ENCODE measurements at regions not wholly inside any gene's neighbourhood (a gene's known extent, or its start where the extent isn't known, plus 50 kb on each side); places are given as distances from the start of the nearest gene placed in this dataset.

DNA sequence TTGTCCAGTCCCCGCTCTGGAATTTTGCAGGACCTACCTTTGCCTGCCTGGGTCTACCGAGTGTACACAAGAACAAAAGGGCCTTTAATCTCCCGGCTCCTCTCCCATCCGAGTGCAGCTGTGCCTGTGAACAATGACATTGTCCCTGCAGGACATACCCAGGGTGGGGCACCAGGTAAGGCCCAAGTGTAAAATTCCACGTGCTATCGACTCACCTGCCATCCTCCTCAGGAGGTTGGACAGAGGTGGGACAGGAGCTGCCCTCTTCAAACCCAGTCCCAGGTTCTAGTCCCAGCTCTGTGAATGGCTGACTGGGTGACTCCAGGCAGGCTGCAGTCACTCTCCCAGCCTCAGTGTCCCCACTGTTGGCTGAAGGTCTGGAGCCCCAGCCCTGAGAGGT is 159.6 kb upstream of the ALDH1B1 start:
- DNase-seq = no peak
- H3K27me3 ChIP-seq = no peaks in the 10 kb centered on the region
- no peak for ATAC-seq
- intact Hi-C loops (cut with DNase I) = no loop called here
- TF ChIP-seq, protein P1, sequence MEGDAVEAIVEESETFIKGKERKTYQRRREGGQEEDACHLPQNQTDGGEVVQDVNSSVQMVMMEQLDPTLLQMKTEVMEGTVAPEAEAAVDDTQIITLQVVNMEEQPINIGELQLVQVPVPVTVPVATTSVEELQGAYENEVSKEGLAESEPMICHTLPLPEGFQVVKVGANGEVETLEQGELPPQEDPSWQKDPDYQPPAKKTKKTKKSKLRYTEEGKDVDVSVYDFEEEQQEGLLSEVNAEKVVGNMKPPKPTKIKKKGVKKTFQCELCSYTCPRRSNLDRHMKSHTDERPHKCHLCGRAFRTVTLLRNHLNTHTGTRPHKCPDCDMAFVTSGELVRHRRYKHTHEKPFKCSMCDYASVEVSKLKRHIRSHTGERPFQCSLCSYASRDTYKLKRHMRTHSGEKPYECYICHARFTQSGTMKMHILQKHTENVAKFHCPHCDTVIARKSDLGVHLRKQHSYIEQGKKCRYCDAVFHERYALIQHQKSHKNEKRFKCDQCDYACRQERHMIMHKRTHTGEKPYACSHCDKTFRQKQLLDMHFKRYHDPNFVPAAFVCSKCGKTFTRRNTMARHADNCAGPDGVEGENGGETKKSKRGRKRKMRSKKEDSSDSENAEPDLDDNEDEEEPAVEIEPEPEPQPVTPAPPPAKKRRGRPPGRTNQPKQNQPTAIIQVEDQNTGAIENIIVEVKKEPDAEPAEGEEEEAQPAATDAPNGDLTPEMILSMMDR (IDR thresholded peaks at IDR 0.05) = no peak
- TF ChIP-seq POLR2A (IDR thresholded peaks at IDR 0.05) = no peak
- H3K36me3 ChIP-seq = no peaks in the 10 kb centered on the region
- H3K27ac ChIP-seq = no peak overlapping the region
- H3K4me1 ChIP-seq = no peaks in the 10 kb centered on the region
- 82% methylated on average over 6 of the region's 6 CpGs for WGBS (ENCODE audit: insufficient coverage, low coverage, low lambda C conversion rate, missing lambda C conversion rate)
- no peaks in the 10 kb centered on the region for H3K9me3 ChIP-seq
- H3K4me3 ChIP-seq = no peak overlapping the region

DNA sequence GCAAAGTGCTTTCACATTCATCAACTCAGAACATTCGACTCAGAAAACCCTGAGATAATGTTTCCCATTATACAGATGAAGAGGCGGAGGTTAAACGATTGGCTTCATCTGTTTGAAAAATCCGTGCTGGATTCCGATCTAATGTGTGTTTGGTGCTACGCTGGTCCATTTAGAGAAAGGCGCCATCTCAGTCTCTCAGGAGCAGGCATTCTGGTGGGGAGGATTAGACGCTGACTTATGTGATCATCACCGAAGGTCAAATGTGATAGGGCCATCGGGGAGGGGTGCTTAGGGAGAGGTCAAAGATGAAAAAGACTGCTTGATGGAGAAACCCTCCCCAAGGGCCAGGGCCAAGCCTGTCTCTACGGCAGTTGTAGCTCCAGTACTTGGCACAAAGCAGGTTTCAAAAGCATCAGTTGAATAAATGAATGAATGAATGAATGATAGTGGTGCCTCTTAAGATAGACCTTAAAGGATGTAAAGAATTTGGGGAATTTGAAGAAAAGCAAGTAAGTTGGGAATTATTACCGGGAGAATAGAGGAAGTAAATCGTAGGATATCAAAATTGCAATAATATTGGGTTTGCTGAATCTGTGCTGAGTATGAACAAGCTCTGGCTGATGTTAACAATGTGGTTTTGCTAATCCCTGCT is 160.6 kb upstream of the SHB start:
- Histone ChIP-seq H3K9me3 (no peaks in the 10 kb centered on the region), H3K27me3 (no peaks in the 10 kb centered on the region), H3K36me3 (no peaks in the 10 kb centered on the region), H3K4me1 (no peaks in the 10 kb centered on the region), H3K4me3 (no peak overlapping the region), H3K27ac (no peak overlapping the region)
- WGBS (ENCODE audit: insufficient coverage, low coverage, low lambda C conversion rate, missing lambda C conversion rate) = 72% methylated on average over 12 of the region's 13 CpGs
- intact Hi-C loops (cut with DNase I) = no loop called here
- DNase-seq (no peak), ATAC-seq (no peak)
- TF ChIP-seq, protein P1 (IDR thresholded peaks at IDR 0.05) = no peak
- TF ChIP-seq POLR2A (IDR thresholded peaks at IDR 0.05) = no peak

DNA sequence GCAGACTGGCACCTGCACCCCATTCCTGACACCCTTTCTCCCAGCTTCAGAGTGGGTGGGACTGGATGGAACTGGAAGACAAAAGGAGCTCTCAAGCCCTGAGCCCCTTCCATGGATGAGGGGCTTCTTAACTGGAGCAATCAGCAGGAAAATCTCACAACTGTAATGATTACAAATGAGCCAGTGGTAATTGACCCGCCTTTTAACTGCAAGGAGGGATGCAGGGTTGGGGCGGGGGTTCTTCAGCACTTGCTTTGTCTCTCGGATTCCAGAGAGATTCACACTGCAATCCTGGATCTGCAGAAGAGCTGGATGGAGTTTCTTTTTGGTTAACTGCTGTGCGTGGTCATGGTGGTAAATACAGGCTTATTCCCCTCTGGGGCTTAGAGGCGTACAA is 160.1 kb upstream of the SHB start:
- Histone ChIP-seq H3K27ac (no peak overlapping the region), H3K36me3 (no peaks in the 10 kb centered on the region), H3K9me3 (no peaks in the 10 kb centered on the region), H3K4me1 (no peaks in the 10 kb centered on the region), H3K4me3 (no peak overlapping the region), H3K27me3 (no peaks in the 10 kb centered on the region)
- 40% methylated on average over 1 of the region's 5 CpGs for WGBS (ENCODE audit: insufficient coverage, low coverage, low lambda C conversion rate, missing lambda C conversion rate)
- TF ChIP-seq POLR2A (IDR thresholded peaks at IDR 0.05) = no peak
- TF ChIP-seq, protein P1 (IDR thresholded peaks at IDR 0.05) = no peak
- intact Hi-C loops (cut with DNase I) = no loop called here
- DNase-seq = no peak
- no peak for ATAC-seq

DNA sequence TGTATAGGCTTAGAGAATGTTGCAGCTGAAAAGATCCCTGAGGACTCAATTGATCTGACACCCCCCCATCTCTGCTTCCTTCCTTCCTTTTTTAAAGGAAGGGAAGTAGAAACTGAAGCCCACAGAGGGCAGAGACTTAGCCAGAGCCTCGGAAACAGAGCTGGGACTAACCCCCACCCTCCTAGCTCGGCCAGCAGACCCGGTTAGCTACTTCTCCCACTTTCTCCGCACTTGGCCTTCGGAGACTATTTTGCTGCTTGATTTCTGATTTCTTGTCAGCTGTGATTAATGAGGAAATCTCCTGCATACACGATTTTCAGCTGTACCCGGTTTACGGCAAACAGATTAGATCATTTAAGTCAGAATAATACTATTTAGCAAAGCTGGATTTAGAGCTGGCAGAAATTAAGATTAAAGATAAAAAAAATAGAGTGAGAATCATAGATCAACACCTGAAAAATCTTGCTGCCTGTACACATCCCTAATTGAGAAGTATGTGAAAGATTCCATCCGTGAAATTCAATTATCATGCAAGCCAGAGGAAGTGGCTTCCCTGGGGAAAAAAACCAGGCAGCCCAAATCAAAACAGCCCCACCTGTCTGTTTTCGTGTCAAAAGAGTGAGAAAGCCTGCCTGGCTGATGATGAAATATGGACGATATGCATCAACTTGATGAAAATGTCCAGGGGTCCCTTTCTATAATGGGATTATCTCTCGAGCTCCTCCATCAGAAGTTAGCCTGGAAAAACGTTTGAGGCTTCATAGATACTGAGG is 159.5 kb upstream of the SHB start:
- Histone ChIP-seq H3K36me3 (no peaks in the 10 kb centered on the region), H3K4me3 (no peak overlapping the region), H3K4me1 (no peaks in the 10 kb centered on the region), H3K27ac (no peak overlapping the region), H3K27me3 (no peaks in the 10 kb centered on the region), H3K9me3 (no peaks in the 10 kb centered on the region)
- no peak for TF ChIP-seq POLR2A (IDR thresholded peaks at IDR 0.05)
- TF ChIP-seq, protein P1 (IDR thresholded peaks at IDR 0.05) = no peak
- no peak for DNase-seq
- 48% methylated on average over 12 of the region's 13 CpGs for whole genome bisulfite sequencing (ENCODE audit: insufficient coverage, low coverage, low lambda C conversion rate, missing lambda C conversion rate)
- intact Hi-C loops (cut with DNase I) = no loop called here
- ATAC-seq = no peak

Data from right lobe of liver (tissue), 6 donors.